Endothelial cell (in vitro differentiated cells): ENCODE measurements at regions not wholly inside any gene's neighbourhood (a gene's known extent, or its start where the extent isn't known, plus 50 kb on each side); places are given as distances from the start of the nearest gene placed in this dataset.

ENCODE experiments used
- DNase-seq: peaks from one replicate; pipeline ENCODE4 v3.0.0; 2021; ENCODE audit warnings: low spot score
- H3K27ac Mint-ChIP-seq: one replicate; pipeline ENCODE4 v1.8.0; 2021; ENCODE audit warnings: mixed read lengths, inconsistent platforms; ENCODE audit not compliant: unreplicated experiment
- H3K27me3 Mint-ChIP-seq: one replicate; pipeline ENCODE4 v1.8.0; 2021; ENCODE audit warnings: mild to moderate bottlenecking, moderate library complexity, mixed read lengths, inconsistent platforms; ENCODE audit not compliant: unreplicated experiment
- H3K36me3 Mint-ChIP-seq: one replicate; pipeline ENCODE4 v1.8.0; 2021; ENCODE audit warnings: mild to moderate bottlenecking, low read depth, mixed read lengths, inconsistent platforms; ENCODE audit not compliant: unreplicated experiment
- H3K4me1 Mint-ChIP-seq: one replicate; pipeline ENCODE4 v1.8.0; 2021; ENCODE audit warnings: mild to moderate bottlenecking, mixed read lengths, inconsistent platforms; ENCODE audit not compliant: unreplicated experiment
- H3K4me3 Mint-ChIP-seq: one replicate; pipeline ENCODE4 v1.8.0; 2021; ENCODE audit warnings: mild to moderate bottlenecking, mixed read lengths, inconsistent platforms; ENCODE audit not compliant: unreplicated experiment
- H3K9me3 Mint-ChIP-seq: one replicate; pipeline ENCODE4 v1.8.0; 2021; ENCODE audit warnings: mixed read lengths, inconsistent platforms; ENCODE audit not compliant: unreplicated experiment
- CTCF ChIP-seq: fragments of 200-600 bp; sonication (generic); IDR thresholded peaks from one replicate; pipeline ENCODE4 v1.5.0; 2021; ENCODE audit warnings: antibody characterized with exemption; ENCODE audit not compliant: unreplicated experiment

GRCh38 chr22:48098243-48098920 lies 1335.9 kb downstream of the TBC1D22A start:
- Mint-ChIP-seq H3K36me3 (no peaks in the 10 kb centered on the region), H3K4me1 (peaks cover 2% of the 10 kb centered on the region), H3K27me3 (peaks cover 11% of the 10 kb centered on the region), H3K4me3 (no peak overlapping the region), H3K9me3 (no peaks in the 10 kb centered on the region), H3K27ac (no peak overlapping the region)
- no peak for DNase-seq
- TF ChIP-seq CTCF: no peak

- peaks cover 7% of the 10 kb centered on the region for H3K27me3 Mint-ChIP-seq
- H3K9me3 Mint-ChIP-seq: no peaks in the 10 kb centered on the region
- H3K36me3 Mint-ChIP-seq: no peaks in the 10 kb centered on the region
- no peak for DNase-seq
- no peak for TF ChIP-seq CTCF
- H3K4me3 Mint-ChIP-seq: no peak overlapping the region
- H3K27ac Mint-ChIP-seq: no peak overlapping the region
- H3K4me1 Mint-ChIP-seq: peaks cover 2% of the 10 kb centered on the region
Measured at GRCh38 chr22:48097723-48098122, 1335.3 kb downstream of the TBC1D22A start.

GRCh38 chr22:48096851-48097665 lies 1334.6 kb downstream of the TBC1D22A start:
- H3K9me3 Mint-ChIP-seq: no peaks in the 10 kb centered on the region
- DNase-seq: no peak
- peaks cover 6% of the 10 kb centered on the region for H3K27me3 Mint-ChIP-seq
- TF ChIP-seq CTCF: no peak
- peaks cover 2% of the 10 kb centered on the region for H3K4me1 Mint-ChIP-seq
- H3K27ac Mint-ChIP-seq: no peak overlapping the region
- H3K36me3 Mint-ChIP-seq: no peaks in the 10 kb centered on the region
- no peak overlapping the region for H3K4me3 Mint-ChIP-seq

GRCh38 chr22:48096411-48096810 lies 1334.0 kb downstream of the TBC1D22A start:
- no peak for TF ChIP-seq CTCF
- no peak for DNase-seq

GRCh38 chr22:48093981-48094380 lies 1331.5 kb downstream of the TBC1D22A start:
- Mint-ChIP-seq H3K4me3 (no peak overlapping the region), H3K27ac (no peak overlapping the region), H3K27me3 (peaks cover 2% of the 10 kb centered on the region), H3K9me3 (no peaks in the 10 kb centered on the region), H3K36me3 (no peaks in the 10 kb centered on the region), H3K4me1 (no peaks in the 10 kb centered on the region)
- DNase-seq: no peak
- no peak for TF ChIP-seq CTCF

More at GRCh38 chr22:48096411-48096810, 1334.0 kb downstream of the TBC1D22A start:
- H3K27me3 Mint-ChIP-seq: peaks cover 4% of the 10 kb centered on the region
- H3K4me3 Mint-ChIP-seq: no peak overlapping the region
- no peaks in the 10 kb centered on the region for H3K36me3 Mint-ChIP-seq
- H3K9me3 Mint-ChIP-seq: no peaks in the 10 kb centered on the region
- no peak overlapping the region for H3K27ac Mint-ChIP-seq
- peaks cover 2% of the 10 kb centered on the region for H3K4me1 Mint-ChIP-seq
